ENCODE measurements at regions not wholly inside any gene's neighbourhood (a gene's known extent, or its start where the extent isn't known, plus 50 kb on each side); places are given as distances from the start of the nearest gene placed in this dataset.

- Histone ChIP-seq H2BK15ac (ENCODE audit: low read depth, low read length) (no peak overlapping the region), H2BK5ac (ENCODE audit: low read depth, low read length, poor library complexity, severe bottlenecking) (no peak overlapping the region), H4K91ac (ENCODE audit: insufficient read depth, low read depth, low read length) (no peak overlapping the region), H3K79me1 (ENCODE audit: low read depth in 1 of 2, low read length in 2 of 2) (no peaks in the 10 kb centered on the region), H3K4me1 (ENCODE audit: control insufficient read depth, insufficient read depth, low read length) (no peaks in the 10 kb centered on the region), H3K18ac (ENCODE audit: low read depth, low read length) (no peak overlapping the region), H3K4ac (ENCODE audit: low read depth, low read length) (no peak overlapping the region), H4K20me1 (ENCODE audit: insufficient read depth, low read length) (no peaks in the 10 kb centered on the region), H3K27ac (ENCODE audit: insufficient read depth, low read length) (no peak overlapping the region), H2AK5ac (ENCODE audit: low read depth, low read length) (no peak overlapping the region), H3K36me3 (ENCODE audit: control insufficient read depth, insufficient read depth, low read length) (no peaks in the 10 kb centered on the region), H3K27me3 (ENCODE audit: control insufficient read depth, insufficient read depth, low read length) (no peaks in the 10 kb centered on the region), H3K23ac (ENCODE audit: low read depth, low read length) (no peak overlapping the region), H3K4me3 (ENCODE audit: insufficient read depth, low read depth, low read length) (no peak overlapping the region), H2AFZ (replicated peaks; ENCODE audit: low read length, poor library complexity) (no peak overlapping the region), H4K5ac (ENCODE audit: low read depth, low read length) (no peak overlapping the region), H2AK9ac (replicated peaks; ENCODE audit: low read depth, low read length, poor library complexity) (no peak overlapping the region), H2BK120ac (ENCODE audit: low read depth, low read length) (no peak overlapping the region), H3K9me3 (ENCODE audit: control insufficient read depth, insufficient read depth, low read length) (peaks cover 13% of the 10 kb centered on the region; the same call in 1 of the 2 replicates), H2BK20ac (ENCODE audit: low read depth, low read length) (no peak overlapping the region), H3K4me2 (ENCODE audit: low read depth, low read length) (no peak overlapping the region), H3K9ac (ENCODE audit: low read depth, low read length) (no peak overlapping the region), H4K8ac (ENCODE audit: low read depth in 2 of 2, low read length in 2 of 2) (no peak overlapping the region), H3K9me1 (ENCODE audit: insufficient read depth, low read length) (no peaks in the 10 kb centered on the region), H3K14ac (replicated peaks; ENCODE audit: low read depth, low read length) (no peak overlapping the region), H3K56ac (ENCODE audit: extremely low read depth, insufficient read depth, low read length) (no peak overlapping the region)
- DNase-seq (no peak), ATAC-seq (ENCODE audit: low read depth) (no peak)
- intact Hi-C loops (cut with micrococcal nuclease): no loop called here
- ChIA-PET POLR2A (ENCODE audit: unreplicated experiment) (no interaction called here), CTCF (no interaction called here)
- TF ChIP-seq ELK1 (IDR thresholded peaks at IDR 0.05; ENCODE audit: borderline replicate concordance, low read depth, low read length) (no peak), CTCF (conservative IDR thresholded peaks at IDR 0.05; ENCODE audit: low read depth, low read length) (no peak), CEBPB (IDR thresholded peaks at IDR 0.05; ENCODE audit: low read depth, low read length) (no peak), USF2 (IDR thresholded peaks at IDR 0.05; ENCODE audit: low read depth, low read length) (no peak), CHD1 (IDR thresholded peaks at IDR 0.05; ENCODE audit: low read depth, low read length) (no peak), POLR2A (IDR thresholded peaks at IDR 0.05; ENCODE audit: low read depth, low read length) (no peak), MXI1 (IDR thresholded peaks at IDR 0.05; ENCODE audit: borderline replicate concordance, low read depth, low read length) (no peak), FOS (IDR thresholded peaks at IDR 0.05; ENCODE audit: low read depth, low read length) (no peak), NFE2L2 (IDR thresholded peaks at IDR 0.05; ENCODE audit: low read depth, low read length) (no peak), RFX5 (IDR thresholded peaks at IDR 0.05; ENCODE audit: low read depth, low read length) (no peak), SMC3 (IDR thresholded peaks at IDR 0.05; ENCODE audit: low read depth, low read length) (no peak), MAFK (IDR thresholded peaks at IDR 0.05; ENCODE audit: low read depth, low read length) (no peak), BHLHE40 (IDR thresholded peaks at IDR 0.05; ENCODE audit: low read depth, low read length) (no peak), RAD21 (IDR thresholded peaks at IDR 0.05; ENCODE audit: low read length) (no peak), RCOR1 (IDR thresholded peaks at IDR 0.05; ENCODE audit: insufficient replicate concordance, low read length) (no peak)
- WGBS, 2 experiments (ENCODE audit: extremely low coverage in 2 of 2, insufficient read length in 1 of 2): no CpG with 5 or more reads among the region's 5 CpGs
- dilution Hi-C loops (cut with HindIII; ENCODE audit: low sequenced_read_pairs, unreplicated experiment): no loop called here
- in situ Hi-C loops (cut with MboI; ENCODE audit: low sequenced_read_pairs): no loop called here
- BruUV-seq (replicated peaks): no TSS peak
These were observed 215.6 kb downstream of the KIF4B start for GRCh38 chr5:155229135-155229534.
